ENCODE measurements at regions not wholly inside any gene's neighbourhood (a gene's known extent, or its start where the extent isn't known, plus 50 kb on each side); places are given as distances from the start of the nearest gene placed in this dataset.
"Not testable (repeated sequence)": the region's sequence is repeated elsewhere in the genome, so short reads cannot be mapped to it uniquely, and the experiment has no call there.

DNA sequence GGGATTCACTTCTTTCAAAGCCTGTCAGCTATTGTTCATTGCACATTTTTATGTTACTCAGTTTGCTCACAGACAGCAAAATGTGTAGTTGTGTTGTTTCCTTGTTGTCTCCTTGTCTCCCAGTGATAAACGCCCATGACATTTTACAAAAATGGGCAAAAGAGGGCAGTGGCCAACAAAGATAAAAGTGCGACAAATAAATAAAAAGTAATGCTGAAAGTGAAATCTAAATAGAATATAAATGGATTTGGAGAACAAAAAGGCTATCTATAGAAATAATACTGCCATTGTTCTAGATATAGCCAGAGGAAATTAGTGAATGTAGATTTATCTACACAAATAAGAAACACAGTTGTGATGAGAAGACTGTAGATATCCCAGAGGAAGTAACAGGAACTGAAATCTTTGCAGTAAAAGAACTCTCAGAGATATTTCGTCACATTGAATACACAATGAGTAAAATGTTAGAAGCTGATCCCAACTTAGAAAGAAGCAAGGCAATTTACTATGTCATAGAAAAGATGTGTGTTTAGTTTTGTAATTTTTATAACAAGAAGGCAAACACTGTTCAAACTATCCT, 1186.2 kb upstream of the FAM98A start:
- FAIRE-seq (no peak), DNase-seq (ENCODE audit: low read depth) (peak; percentile 6)
- TF ChIP-seq, protein P1, sequence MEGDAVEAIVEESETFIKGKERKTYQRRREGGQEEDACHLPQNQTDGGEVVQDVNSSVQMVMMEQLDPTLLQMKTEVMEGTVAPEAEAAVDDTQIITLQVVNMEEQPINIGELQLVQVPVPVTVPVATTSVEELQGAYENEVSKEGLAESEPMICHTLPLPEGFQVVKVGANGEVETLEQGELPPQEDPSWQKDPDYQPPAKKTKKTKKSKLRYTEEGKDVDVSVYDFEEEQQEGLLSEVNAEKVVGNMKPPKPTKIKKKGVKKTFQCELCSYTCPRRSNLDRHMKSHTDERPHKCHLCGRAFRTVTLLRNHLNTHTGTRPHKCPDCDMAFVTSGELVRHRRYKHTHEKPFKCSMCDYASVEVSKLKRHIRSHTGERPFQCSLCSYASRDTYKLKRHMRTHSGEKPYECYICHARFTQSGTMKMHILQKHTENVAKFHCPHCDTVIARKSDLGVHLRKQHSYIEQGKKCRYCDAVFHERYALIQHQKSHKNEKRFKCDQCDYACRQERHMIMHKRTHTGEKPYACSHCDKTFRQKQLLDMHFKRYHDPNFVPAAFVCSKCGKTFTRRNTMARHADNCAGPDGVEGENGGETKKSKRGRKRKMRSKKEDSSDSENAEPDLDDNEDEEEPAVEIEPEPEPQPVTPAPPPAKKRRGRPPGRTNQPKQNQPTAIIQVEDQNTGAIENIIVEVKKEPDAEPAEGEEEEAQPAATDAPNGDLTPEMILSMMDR (IDR thresholded peaks at IDR 0.05; ENCODE audit: insufficient read depth, low read length, severe bottlenecking), result no peak
- H3K36me3 ChIP-seq (ENCODE audit: control insufficient read depth, insufficient read depth, low read length), result no peaks in the 10 kb centered on the region
- H3K4me3 ChIP-seq (ENCODE audit: low read depth, low read length), result no peak overlapping the region
- H3K27me3 ChIP-seq (ENCODE audit: control insufficient read depth, insufficient read depth, low read length), result no peaks in the 10 kb centered on the region

DNA sequence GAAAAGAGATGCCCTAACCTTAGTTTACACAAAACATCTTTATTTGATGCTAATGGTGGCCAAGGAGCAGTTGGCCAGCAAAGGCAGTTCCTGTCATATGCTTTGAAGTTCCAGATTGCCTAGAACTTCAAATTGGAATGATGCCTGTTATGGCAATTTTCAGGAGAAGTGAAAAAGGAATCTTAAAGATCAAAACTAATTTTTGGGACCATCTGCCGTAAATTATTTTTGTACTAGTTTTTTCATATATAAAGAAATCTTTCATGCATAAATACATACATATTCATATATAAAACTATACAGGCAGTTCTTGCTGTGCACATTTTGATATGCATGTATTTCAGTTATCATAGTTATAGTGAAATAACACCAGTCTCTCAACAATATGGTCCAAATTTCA, 1185.6 kb upstream of the FAM98A start:
- no peak overlapping the region for H3K4me3 ChIP-seq (ENCODE audit: low read depth, low read length)
- TF ChIP-seq, protein P1 (IDR thresholded peaks at IDR 0.05; ENCODE audit: insufficient read depth, low read length, severe bottlenecking), result no peak
- DNase-seq (ENCODE audit: low read depth), result no peak
- no peaks in the 10 kb centered on the region for H3K27me3 ChIP-seq (ENCODE audit: control insufficient read depth, insufficient read depth, low read length)
- FAIRE-seq, result no peak
- H3K36me3 ChIP-seq (ENCODE audit: control insufficient read depth, insufficient read depth, low read length), result no peaks in the 10 kb centered on the region

DNA sequence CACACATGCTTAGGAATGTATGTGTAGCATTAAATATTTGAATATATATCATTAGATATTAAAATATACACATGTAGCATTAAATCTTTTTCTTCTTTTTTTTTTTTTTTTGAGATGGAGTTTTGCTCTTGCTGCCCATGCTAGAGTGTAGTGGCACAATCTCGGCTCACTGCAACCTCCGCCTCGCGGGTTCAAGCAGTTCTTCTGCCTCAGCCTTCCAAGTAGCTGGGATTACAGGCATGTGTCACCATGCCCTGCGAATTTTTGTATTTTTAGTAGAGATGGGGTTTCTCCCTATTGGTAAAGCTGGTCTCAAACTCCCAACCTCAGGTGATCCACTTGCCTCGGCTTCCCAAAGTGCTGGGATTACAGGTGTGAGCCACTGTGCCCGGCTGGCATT, 1151.6 kb upstream of the FAM98A start:
- not testable (repeated sequence) for H3K4me3 ChIP-seq (ENCODE audit: low read depth, low read length); H3K36me3 ChIP-seq (ENCODE audit: control insufficient read depth, insufficient read depth, low read length); FAIRE-seq; DNase-seq (ENCODE audit: low read depth); H3K27me3 ChIP-seq (ENCODE audit: control insufficient read depth, insufficient read depth, low read length)

DNA sequence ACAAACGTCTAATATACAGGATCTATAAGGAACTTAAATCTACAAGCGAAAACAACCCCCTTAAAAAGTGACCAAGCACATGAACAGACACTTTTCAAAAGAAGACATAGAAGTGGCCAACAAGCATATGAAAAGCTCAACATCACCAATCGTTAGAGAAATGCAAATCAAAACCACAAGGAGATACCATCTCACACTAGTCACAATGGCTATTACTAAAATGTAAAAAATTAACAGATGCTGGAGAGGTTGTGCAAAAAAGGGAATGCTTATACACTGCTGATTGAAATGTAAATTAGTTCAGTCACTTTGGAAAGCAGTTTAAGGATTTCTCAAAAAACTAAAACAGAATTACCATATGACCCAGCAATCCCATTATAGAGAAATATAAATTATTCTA, 1148.5 kb upstream of the FAM98A start:
- no peaks in the 10 kb centered on the region for H3K27me3 ChIP-seq (ENCODE audit: control insufficient read depth, insufficient read depth, low read length)
- TF ChIP-seq, protein P1 (IDR thresholded peaks at IDR 0.05; ENCODE audit: insufficient read depth, low read length, severe bottlenecking), result no peak
- H3K4me3 ChIP-seq (ENCODE audit: low read depth, low read length), result no peak overlapping the region
- FAIRE-seq (no peak), DNase-seq (ENCODE audit: low read depth) (no peak)
- no peaks in the 10 kb centered on the region for H3K36me3 ChIP-seq (ENCODE audit: control insufficient read depth, insufficient read depth, low read length)

DNA sequence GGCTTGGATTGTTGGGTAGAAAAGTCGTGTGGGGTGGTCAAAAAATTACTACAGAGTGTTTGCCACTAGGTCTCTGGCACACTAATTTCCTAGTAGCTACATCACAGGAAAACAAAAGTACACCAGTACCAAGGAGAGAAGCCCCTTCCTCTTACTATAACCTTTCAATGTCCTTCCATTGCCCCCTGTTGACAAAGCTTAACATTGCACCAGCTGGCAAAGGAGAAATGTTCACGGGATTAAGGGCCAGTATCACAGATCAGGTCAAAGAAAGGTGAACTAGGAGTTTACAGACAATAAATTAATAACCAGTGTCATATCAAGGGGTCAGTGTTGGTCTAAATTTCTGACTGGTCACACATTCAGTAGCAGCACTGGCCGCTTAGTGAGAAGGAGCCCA, 1139.6 kb upstream of the FAM98A start:
- Histone ChIP-seq H3K27me3 (ENCODE audit: control insufficient read depth, insufficient read depth, low read length) (no peaks in the 10 kb centered on the region), H3K4me3 (ENCODE audit: low read depth, low read length) (no peak overlapping the region), H3K36me3 (ENCODE audit: control insufficient read depth, insufficient read depth, low read length) (no peaks in the 10 kb centered on the region)
- TF ChIP-seq, protein P1 (IDR thresholded peaks at IDR 0.05; ENCODE audit: insufficient read depth, low read length, severe bottlenecking), result no peak
- FAIRE-seq, result no peak
- DNase-seq (ENCODE audit: low read depth), result no peak

DNA sequence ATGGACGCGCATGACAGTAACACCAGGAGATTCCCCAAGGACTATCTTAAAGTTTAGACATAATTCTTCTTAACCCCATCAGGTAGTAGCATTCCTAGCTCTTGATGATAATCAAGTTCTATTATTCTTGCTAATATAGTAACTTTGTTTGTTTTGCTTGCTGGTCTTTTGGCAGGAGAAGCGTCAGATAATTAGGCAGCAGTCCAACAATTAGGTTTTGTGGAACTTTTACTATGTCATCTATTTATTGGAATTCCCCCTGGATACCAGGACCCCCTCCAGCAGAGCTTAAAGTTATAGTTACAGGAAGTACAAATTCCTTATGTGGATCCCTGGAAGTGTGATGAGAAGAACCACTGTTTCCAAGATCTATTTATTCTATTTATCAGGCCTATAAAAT, 1138.0 kb upstream of the FAM98A start:
- no peaks in the 10 kb centered on the region for H3K36me3 ChIP-seq (ENCODE audit: control insufficient read depth, insufficient read depth, low read length)
- no peak overlapping the region for H3K4me3 ChIP-seq (ENCODE audit: low read depth, low read length)
- no peaks in the 10 kb centered on the region for H3K27me3 ChIP-seq (ENCODE audit: control insufficient read depth, insufficient read depth, low read length)
- DNase-seq (ENCODE audit: low read depth) (no peak), FAIRE-seq (no peak)
- TF ChIP-seq, protein P1 (IDR thresholded peaks at IDR 0.05; ENCODE audit: insufficient read depth, low read length, severe bottlenecking), result no peak
